ENCODE measurements at regions not wholly inside any gene's neighbourhood (a gene's known extent, or its start where the extent isn't known, plus 50 kb on each side); places are given as distances from the start of the nearest gene placed in this dataset.

- H3K9me3 ChIP-seq (ENCODE audit: control insufficient read depth, insufficient read depth, low read length) = no peaks in the 10 kb centered on the region
- H3K4me1 ChIP-seq (ENCODE audit: control insufficient read depth, insufficient read depth, low read length) = peaks cover 14% of the 10 kb centered on the region
These were observed 228.9 kb upstream of the HABP2 start for GRCh38 chr10:113323985-113324384.

GRCh38 chr10:113326160-113327111 is 226.4 kb upstream of the HABP2 start:
- no peak overlapping the region for H3K4me3 ChIP-seq (ENCODE audit: low read depth, low read length)
- no peaks in the 10 kb centered on the region for H3K9me3 ChIP-seq (ENCODE audit: control insufficient read depth, insufficient read depth, low read length)
- H3K27ac ChIP-seq (ENCODE audit: low read depth, low read length) = peak overlapping the region; percentile 90
- H3K9ac ChIP-seq (ENCODE audit: low read depth, low read length) = no peak overlapping the region
- no peaks in the 10 kb centered on the region for H3K27me3 ChIP-seq (ENCODE audit: control insufficient read depth, insufficient read depth, low read length)
- peaks cover 14% of the 10 kb centered on the region for H3K4me1 ChIP-seq (ENCODE audit: control insufficient read depth, insufficient read depth, low read length)
- H3K36me3 ChIP-seq (ENCODE audit: control insufficient read depth, insufficient read depth, low read length) = no peaks in the 10 kb centered on the region

More at GRCh38 chr10:113323985-113324384, 228.9 kb upstream of the HABP2 start:
- no peaks in the 10 kb centered on the region for H3K27me3 ChIP-seq (ENCODE audit: control insufficient read depth, insufficient read depth, low read length)
- no peak overlapping the region for H3K4me3 ChIP-seq (ENCODE audit: low read depth, low read length)
- no peak overlapping the region for H3K27ac ChIP-seq (ENCODE audit: low read depth, low read length)
- H3K36me3 ChIP-seq (ENCODE audit: control insufficient read depth, insufficient read depth, low read length) = no peaks in the 10 kb centered on the region
- no peak overlapping the region for H3K9ac ChIP-seq (ENCODE audit: low read depth, low read length)

- Histone ChIP-seq H3K4me3 (ENCODE audit: low read depth, low read length) (no peak overlapping the region), H3K27ac (ENCODE audit: low read depth, low read length) (no peak overlapping the region), H3K9ac (ENCODE audit: low read depth, low read length) (no peak overlapping the region), H3K9me3 (ENCODE audit: control insufficient read depth, insufficient read depth, low read length) (no peaks in the 10 kb centered on the region), H3K36me3 (ENCODE audit: control insufficient read depth, insufficient read depth, low read length) (no peaks in the 10 kb centered on the region), H3K4me1 (ENCODE audit: control insufficient read depth, insufficient read depth, low read length) (peaks cover 14% of the 10 kb centered on the region), H3K27me3 (ENCODE audit: control insufficient read depth, insufficient read depth, low read length) (no peaks in the 10 kb centered on the region)
These were observed 223.7 kb upstream of the HABP2 start for GRCh38 chr10:113329121-113329596.

GRCh38 chr10:113331961-113332360 is 220.9 kb upstream of the HABP2 start:
- peaks cover 3% of the 10 kb centered on the region for H3K4me1 ChIP-seq (ENCODE audit: control insufficient read depth, insufficient read depth, low read length)

GRCh38 chr10:113333313-113333712 is 219.5 kb upstream of the HABP2 start:
- no peaks in the 10 kb centered on the region for H3K27me3 ChIP-seq (ENCODE audit: control insufficient read depth, insufficient read depth, low read length)
- H3K9me3 ChIP-seq (ENCODE audit: control insufficient read depth, insufficient read depth, low read length) = no peaks in the 10 kb centered on the region
- no peak overlapping the region for H3K27ac ChIP-seq (ENCODE audit: low read depth, low read length)
- no peaks in the 10 kb centered on the region for H3K36me3 ChIP-seq (ENCODE audit: control insufficient read depth, insufficient read depth, low read length)
- no peaks in the 10 kb centered on the region for H3K4me1 ChIP-seq (ENCODE audit: control insufficient read depth, insufficient read depth, low read length)
- no peak overlapping the region for H3K4me3 ChIP-seq (ENCODE audit: low read depth, low read length)
- no peak overlapping the region for H3K9ac ChIP-seq (ENCODE audit: low read depth, low read length)

More at GRCh38 chr10:113331961-113332360, 220.9 kb upstream of the HABP2 start:
- Histone ChIP-seq H3K27me3 (ENCODE audit: control insufficient read depth, insufficient read depth, low read length) (no peaks in the 10 kb centered on the region), H3K4me3 (ENCODE audit: low read depth, low read length) (no peak overlapping the region), H3K9me3 (ENCODE audit: control insufficient read depth, insufficient read depth, low read length) (no peaks in the 10 kb centered on the region), H3K9ac (ENCODE audit: low read depth, low read length) (no peak overlapping the region), H3K36me3 (ENCODE audit: control insufficient read depth, insufficient read depth, low read length) (no peaks in the 10 kb centered on the region), H3K27ac (ENCODE audit: low read depth, low read length) (no peak overlapping the region)

- Histone ChIP-seq H3K4me1 (ENCODE audit: control insufficient read depth, insufficient read depth, low read length) (no peaks in the 10 kb centered on the region), H3K9me3 (ENCODE audit: control insufficient read depth, insufficient read depth, low read length) (no peaks in the 10 kb centered on the region), H3K4me3 (ENCODE audit: low read depth, low read length) (no peak overlapping the region), H3K27ac (ENCODE audit: low read depth, low read length) (no peak overlapping the region), H3K9ac (ENCODE audit: low read depth, low read length) (no peak overlapping the region), H3K36me3 (ENCODE audit: control insufficient read depth, insufficient read depth, low read length) (no peaks in the 10 kb centered on the region), H3K27me3 (ENCODE audit: control insufficient read depth, insufficient read depth, low read length) (no peaks in the 10 kb centered on the region)
These were observed 217.3 kb upstream of the HABP2 start for GRCh38 chr10:113335592-113335991.

GRCh38 chr10:113336549-113337130 is 216.2 kb upstream of the HABP2 start:
- Histone ChIP-seq H3K36me3 (ENCODE audit: control insufficient read depth, insufficient read depth, low read length) (no peaks in the 10 kb centered on the region), H3K27ac (ENCODE audit: low read depth, low read length) (no peak overlapping the region), H3K27me3 (ENCODE audit: control insufficient read depth, insufficient read depth, low read length) (no peaks in the 10 kb centered on the region), H3K9ac (ENCODE audit: low read depth, low read length) (no peak overlapping the region), H3K4me3 (ENCODE audit: low read depth, low read length) (no peak overlapping the region), H3K9me3 (ENCODE audit: control insufficient read depth, insufficient read depth, low read length) (no peaks in the 10 kb centered on the region), H3K4me1 (ENCODE audit: control insufficient read depth, insufficient read depth, low read length) (no peaks in the 10 kb centered on the region)

- no peak overlapping the region for H3K9ac ChIP-seq (ENCODE audit: low read depth, low read length)
- H3K9me3 ChIP-seq (ENCODE audit: control insufficient read depth, insufficient read depth, low read length) = no peaks in the 10 kb centered on the region
- H3K27me3 ChIP-seq (ENCODE audit: control insufficient read depth, insufficient read depth, low read length) = no peaks in the 10 kb centered on the region
- no peaks in the 10 kb centered on the region for H3K4me1 ChIP-seq (ENCODE audit: control insufficient read depth, insufficient read depth, low read length)
- H3K4me3 ChIP-seq (ENCODE audit: low read depth, low read length) = no peak overlapping the region
- no peak overlapping the region for H3K27ac ChIP-seq (ENCODE audit: low read depth, low read length)
- no peaks in the 10 kb centered on the region for H3K36me3 ChIP-seq (ENCODE audit: control insufficient read depth, insufficient read depth, low read length)
These were observed 215.7 kb upstream of the HABP2 start for GRCh38 chr10:113337142-113337541.

GRCh38 chr10:113339121-113339520 is 213.7 kb upstream of the HABP2 start:
- Histone ChIP-seq H3K27ac (ENCODE audit: low read depth, low read length) (no peak overlapping the region), H3K4me1 (ENCODE audit: control insufficient read depth, insufficient read depth, low read length) (no peaks in the 10 kb centered on the region), H3K9ac (ENCODE audit: low read depth, low read length) (no peak overlapping the region), H3K36me3 (ENCODE audit: control insufficient read depth, insufficient read depth, low read length) (no peaks in the 10 kb centered on the region), H3K4me3 (ENCODE audit: low read depth, low read length) (no peak overlapping the region), H3K9me3 (ENCODE audit: control insufficient read depth, insufficient read depth, low read length) (no peaks in the 10 kb centered on the region), H3K27me3 (ENCODE audit: control insufficient read depth, insufficient read depth, low read length) (no peaks in the 10 kb centered on the region)

- no peaks in the 10 kb centered on the region for H3K9me3 ChIP-seq (ENCODE audit: control insufficient read depth, insufficient read depth, low read length)
- H3K27me3 ChIP-seq (ENCODE audit: control insufficient read depth, insufficient read depth, low read length) = no peaks in the 10 kb centered on the region
- no peaks in the 10 kb centered on the region for H3K36me3 ChIP-seq (ENCODE audit: control insufficient read depth, insufficient read depth, low read length)
- no peak overlapping the region for H3K4me3 ChIP-seq (ENCODE audit: low read depth, low read length)
- no peaks in the 10 kb centered on the region; the same call in 1 of the 2 replicates for H3K4me1 ChIP-seq (ENCODE audit: control insufficient read depth, insufficient read depth, low read length)
- H3K27ac ChIP-seq (ENCODE audit: low read depth, low read length) = no peak overlapping the region
- no peak overlapping the region for H3K9ac ChIP-seq (ENCODE audit: low read depth, low read length)
These were observed 212.6 kb upstream of the HABP2 start for GRCh38 chr10:113340282-113340681.

GRCh38 chr10:113341138-113341537 is 211.7 kb upstream of the HABP2 start:
- Histone ChIP-seq H3K27ac (ENCODE audit: low read depth, low read length) (no peak overlapping the region), H3K9ac (ENCODE audit: low read depth, low read length) (no peak overlapping the region), H3K27me3 (ENCODE audit: control insufficient read depth, insufficient read depth, low read length) (no peaks in the 10 kb centered on the region), H3K9me3 (ENCODE audit: control insufficient read depth, insufficient read depth, low read length) (no peaks in the 10 kb centered on the region), H3K4me1 (ENCODE audit: control insufficient read depth, insufficient read depth, low read length) (peaks cover 6% of the 10 kb centered on the region), H3K36me3 (ENCODE audit: control insufficient read depth, insufficient read depth, low read length) (no peaks in the 10 kb centered on the region), H3K4me3 (ENCODE audit: low read depth, low read length) (no peak overlapping the region)
